ENCODE measurements at regions not wholly inside any gene's neighbourhood (a gene's known extent, or its start where the extent isn't known, plus 50 kb on each side); places are given as distances from the start of the nearest gene placed in this dataset.

GRCh38 chr16:27642756-27643155 lies 92.8 kb downstream of the KATNIP start:
- H3K4me1 ChIP-seq (ENCODE audit: control insufficient read depth in 1 of 2, insufficient read depth in 2 of 2, low read length in 2 of 2): no peaks in the 10 kb centered on the region
- peaks cover 0 to 2% (median 0%) of the 10 kb centered on the region in 7 donors for H3K9me3 Mint-ChIP-seq
- no peak overlapping the region for H2AFZ ChIP-seq (ENCODE audit: insufficient read depth, low read depth, low read length, poor library complexity, severe bottlenecking)
- no peaks in the 10 kb centered on the region for H3K9me3 ChIP-seq (replicated peaks in 1 of 2; ENCODE audit: control insufficient read depth in 1 of 2, insufficient read depth in 1 of 2, low read length in 2 of 2)
- H3K4me3 Mint-ChIP-seq: no peak overlapping the region
- H3K36me3 Mint-ChIP-seq: peaks cover 20 to 36% of the 10 kb centered on the region in 2 donors
- WGBS (ENCODE audit: insufficient coverage): 85% methylated on average over 2 of the region's 4 CpGs
- H3K4me3 ChIP-seq (replicated peaks in 1 of 3; ENCODE audit: low read depth in 2 of 3, low read length in 3 of 3): no peak overlapping the region
- peaks cover 12% of the 10 kb centered on the region for H3K4me1 Mint-ChIP-seq
- no peak for DNase-seq
- H3K36me3 ChIP-seq (replicated peaks in 1 of 2; ENCODE audit: control insufficient read depth in 1 of 2, insufficient read depth in 2 of 2, low read length in 2 of 2): peaks cover 0 to 6% of the 10 kb centered on the region in 2 donors
- H3K27ac Mint-ChIP-seq: no peak overlapping the region
- intact Hi-C loops (cut with micrococcal nuclease): no loop called here
- TF ChIP-seq CTCF (IDR thresholded peaks at IDR 0.05): peak; percentile 18
- H3K27ac ChIP-seq (ENCODE audit: low read depth in 1 of 2, low read length in 2 of 2): no peak overlapping the region
- H3K4me2 ChIP-seq (replicated peaks; ENCODE audit: extremely low read depth, low read length, poor library complexity, severe bottlenecking): no peak overlapping the region
- H4K20me1 ChIP-seq (ENCODE audit: insufficient read depth, low read length): no peaks in the 10 kb centered on the region
- peaks cover 0 to 2% (median 0%) of the 10 kb centered on the region in 3 donors for H3K27me3 Mint-ChIP-seq (ENCODE audit: low read depth in 3 of 3)
- H3K27me3 ChIP-seq (ENCODE audit: control insufficient read depth in 2 of 2, insufficient read depth in 2 of 2, low read length in 2 of 2): no peaks in the 10 kb centered on the region
- H3K79me2 ChIP-seq (ENCODE audit: insufficient read depth, low read length): no peaks in the 10 kb centered on the region
- no peak overlapping the region for H3K9ac ChIP-seq (ENCODE audit: insufficient read depth, low read length, poor library complexity, severe bottlenecking)

GRCh38 chr16:27644165-27644564 lies 94.2 kb downstream of the KATNIP start:
- H3K36me3 ChIP-seq (replicated peaks in 1 of 2; ENCODE audit: control insufficient read depth in 1 of 2, insufficient read depth in 2 of 2, low read length in 2 of 2): peaks cover 2 to 10% of the 10 kb centered on the region in 2 donors
- H3K27me3 ChIP-seq (ENCODE audit: control insufficient read depth in 2 of 2, insufficient read depth in 2 of 2, low read length in 2 of 2): no peaks in the 10 kb centered on the region
- H3K79me2 ChIP-seq (ENCODE audit: insufficient read depth, low read length): no peaks in the 10 kb centered on the region
- H4K20me1 ChIP-seq (ENCODE audit: insufficient read depth, low read length): no peaks in the 10 kb centered on the region
- Mint-ChIP-seq H3K27me3 (ENCODE audit: low read depth in 3 of 3) (peaks cover 0 to 2% (median 0%) of the 10 kb centered on the region in 3 donors), H3K36me3 (peaks cover 24 to 34% of the 10 kb centered on the region in 2 donors), H3K4me1 (peaks cover 12% of the 10 kb centered on the region), H3K9me3 (peaks cover 0 to 2% (median 0%) of the 10 kb centered on the region in 7 donors), H3K4me3 (no peak overlapping the region), H3K27ac (peak overlapping the region in 1 of 7 donors; percentile 25)
- H3K4me3 ChIP-seq (replicated peaks in 1 of 3; ENCODE audit: low read depth in 2 of 3, low read length in 3 of 3): no peak overlapping the region
- H2AFZ ChIP-seq (ENCODE audit: insufficient read depth, low read depth, low read length, poor library complexity, severe bottlenecking): no peak overlapping the region
- H3K4me2 ChIP-seq (replicated peaks; ENCODE audit: extremely low read depth, low read length, poor library complexity, severe bottlenecking): no peak overlapping the region
- no peaks in the 10 kb centered on the region for H3K4me1 ChIP-seq (ENCODE audit: control insufficient read depth in 1 of 2, insufficient read depth in 2 of 2, low read length in 2 of 2)
- no peak for TF ChIP-seq CTCF (IDR thresholded peaks at IDR 0.05)
- no peak overlapping the region for H3K27ac ChIP-seq (ENCODE audit: low read depth in 1 of 2, low read length in 2 of 2)
- intact Hi-C loops (cut with micrococcal nuclease): no loop called here
- H3K9ac ChIP-seq (ENCODE audit: insufficient read depth, low read length, poor library complexity, severe bottlenecking): no peak overlapping the region
- no peaks in the 10 kb centered on the region for H3K9me3 ChIP-seq (replicated peaks in 1 of 2; ENCODE audit: control insufficient read depth in 1 of 2, insufficient read depth in 1 of 2, low read length in 2 of 2)
- no peak for DNase-seq
- 97% methylated on average over 8 of the region's 8 CpGs for WGBS (ENCODE audit: insufficient coverage)

Measured in CD14-positive monocyte (primary cell).